Loucy (cell line): ENCODE measurements at regions not wholly inside any gene's neighbourhood (a gene's known extent, or its start where the extent isn't known, plus 50 kb on each side); places are given as distances from the start of the nearest gene placed in this dataset.

Source experiments
- H2AFZ ChIP-seq: fragments of 200-600 bp; sonication (generic); 2 replicates; pipeline ENCODE4 v1.6.0; 2016; ENCODE audit warnings: antibody characterized with exemption, mild to moderate bottlenecking, low read length, moderate library complexity
- H3F3A ChIP-seq: fragments of 200-600 bp; 2 replicates; pipeline ENCODE4 v1.6.0; 2016; ENCODE audit warnings: antibody characterized with exemption, low read depth, mild to moderate bottlenecking
- H3K27me3 ChIP-seq: fragments of 200-600 bp; sonication (generic); 2 replicates; pipeline ENCODE4 v1.6.1; 2014; ENCODE audit warnings: low read length, mild to moderate bottlenecking; ENCODE audit not compliant: insufficient read depth, poor library complexity, severe bottlenecking
- H3K36me3 ChIP-seq: fragments of 200-600 bp; sonication (generic); 2 replicates; pipeline ENCODE4 v1.6.1; 2016; ENCODE audit warnings: low read length; ENCODE audit not compliant: insufficient read depth
- H3K4me1 ChIP-seq: fragments of 200-600 bp; sonication (generic); 2 replicates; pipeline ENCODE4 v1.5.1; 2014; ENCODE audit warnings: low read length, mild to moderate bottlenecking; ENCODE audit not compliant: insufficient read depth, poor library complexity, severe bottlenecking
- H3K4me2 ChIP-seq: fragments of 200-600 bp; sonication (generic); 2 replicates; pipeline ENCODE4 v1.6.0; 2014; ENCODE audit warnings: antibody characterized with exemption, low read length, low read depth, mild to moderate bottlenecking; ENCODE audit not compliant: poor library complexity, severe bottlenecking
- H3K4me3 ChIP-seq: fragments of 200-600 bp; sonication (generic); 2 replicates; pipeline ENCODE4 v1.5.1; 2014; ENCODE audit warnings: low read length, mild to moderate bottlenecking, mixed read lengths; ENCODE audit not compliant: poor library complexity, severe bottlenecking
- H3K79me2 ChIP-seq: fragments of 200-600 bp; sonication (generic); 2 replicates; pipeline ENCODE4 v1.6.1; 2014; ENCODE audit warnings: low read length; ENCODE audit not compliant: insufficient read depth
- H3K9ac ChIP-seq: fragments of 200-600 bp; sonication (generic); 2 replicates; pipeline ENCODE4 v1.6.0; 2014; ENCODE audit warnings: mild to moderate bottlenecking, low read depth, low read length, moderate library complexity; ENCODE audit not compliant: poor library complexity, severe bottlenecking
- H3K9me2 ChIP-seq: fragments of 200-600 bp; sonication (generic); replicated peaks from 2 replicates; pipeline ENCODE4 v1.6.1; 2016; ENCODE audit warnings: low read depth, low read length, mixed read lengths
- H3K9me3 ChIP-seq: fragments of 200-600 bp; sonication (generic); 2 replicates; pipeline ENCODE4 v1.6.1; 2014; ENCODE audit warnings: mild to moderate bottlenecking, antibody characterized with exemption, low read length, low read depth; ENCODE audit not compliant: insufficient read depth
- H4K20me1 ChIP-seq: fragments of 200-600 bp; sonication (generic); 2 replicates; pipeline ENCODE4 v1.6.0; 2014; ENCODE audit warnings: antibody characterized with exemption, low read length, mild to moderate bottlenecking; ENCODE audit not compliant: insufficient read depth, poor library complexity, severe bottlenecking
- CTCF ChIP-seq: fragments of 200-600 bp; sonication (generic); conservative IDR thresholded peaks from 2 replicates; pipeline ENCODE4 v1.5.1; 2014; ENCODE audit warnings: mild to moderate bottlenecking, antibody characterized with exemption, low read length
- EZH2phosphoT487 ChIP-seq: fragments of 200-600 bp; IDR thresholded peaks from 2 replicates; pipeline ENCODE4 v1.6.1; 2018; ENCODE audit warnings: antibody characterized with exemption, mild to moderate bottlenecking, moderate library complexity, borderline replicate concordance

GRCh38 chr2:104493698-104494097 lies 360.2 kb upstream of the POU3F3 start:
- Histone ChIP-seq H3K4me1 (peaks cover 5% of the 10 kb centered on the region), H3K4me2 (no peak overlapping the region), H4K20me1 (no peaks in the 10 kb centered on the region), H3K9me2 (no peaks in the 10 kb centered on the region), H3K4me3 (no peak overlapping the region), H3K9ac (no peak overlapping the region), H3K27me3 (no peaks in the 10 kb centered on the region), H3F3A (no peaks in the 10 kb centered on the region), H3K36me3 (no peaks in the 10 kb centered on the region), H3K79me2 (no peaks in the 10 kb centered on the region), H2AFZ (no peak overlapping the region), H3K9me3 (no peaks in the 10 kb centered on the region)
- TF ChIP-seq EZH2phosphoT487 (no peak), CTCF (no peak)

GRCh38 chr2:104501342-104501741 lies 352.6 kb upstream of the POU3F3 start:
- H4K20me1 ChIP-seq, result no peaks in the 10 kb centered on the region
- no peak overlapping the region for H3K4me2 ChIP-seq
- H3K4me1 ChIP-seq, result peaks cover under 1% of the 10 kb centered on the region
- H3K9ac ChIP-seq, result no peak overlapping the region
- TF ChIP-seq EZH2phosphoT487, result no peak
- no peaks in the 10 kb centered on the region for H3F3A ChIP-seq
- no peaks in the 10 kb centered on the region for H3K79me2 ChIP-seq
- no peaks in the 10 kb centered on the region for H3K27me3 ChIP-seq
- no peaks in the 10 kb centered on the region for H3K9me3 ChIP-seq
- H3K4me3 ChIP-seq, result no peak overlapping the region
- H3K9me2 ChIP-seq, result no peaks in the 10 kb centered on the region
- no peak overlapping the region for H2AFZ ChIP-seq
- H3K36me3 ChIP-seq, result no peaks in the 10 kb centered on the region

- Histone ChIP-seq H3K4me1 (no peaks in the 10 kb centered on the region), H3F3A (no peaks in the 10 kb centered on the region), H3K9ac (no peak overlapping the region), H3K27me3 (no peaks in the 10 kb centered on the region), H2AFZ (no peak overlapping the region), H3K4me2 (no peak overlapping the region), H3K79me2 (no peaks in the 10 kb centered on the region), H3K9me3 (no peaks in the 10 kb centered on the region), H4K20me1 (no peaks in the 10 kb centered on the region), H3K36me3 (no peaks in the 10 kb centered on the region), H3K4me3 (no peak overlapping the region), H3K9me2 (no peaks in the 10 kb centered on the region)
- TF ChIP-seq CTCF, result no peak
- no peak for TF ChIP-seq EZH2phosphoT487
Measured at GRCh38 chr2:104501929-104502328, 352.0 kb upstream of the POU3F3 start.

GRCh38 chr2:104502901-104503300 lies 351.0 kb upstream of the POU3F3 start:
- H2AFZ ChIP-seq, result no peak overlapping the region
- H3K4me1 ChIP-seq, result no peaks in the 10 kb centered on the region
- no peaks in the 10 kb centered on the region for H4K20me1 ChIP-seq
- no peak overlapping the region for H3K4me3 ChIP-seq
- TF ChIP-seq EZH2phosphoT487, result no peak
- no peak for TF ChIP-seq CTCF
- no peaks in the 10 kb centered on the region for H3K9me3 ChIP-seq
- H3F3A ChIP-seq, result no peaks in the 10 kb centered on the region
- no peak overlapping the region for H3K9ac ChIP-seq
- no peaks in the 10 kb centered on the region for H3K36me3 ChIP-seq
- H3K27me3 ChIP-seq, result no peaks in the 10 kb centered on the region
- no peaks in the 10 kb centered on the region for H3K9me2 ChIP-seq
- no peaks in the 10 kb centered on the region for H3K79me2 ChIP-seq
- no peak overlapping the region for H3K4me2 ChIP-seq
